Duodenal mucosa (tissue), 2 donors: ENCODE measurements at regions not wholly inside any gene's neighbourhood (a gene's known extent, or its start where the extent isn't known, plus 50 kb on each side); places are given as distances from the start of the nearest gene placed in this dataset.

Source experiments
- H3K27ac ChIP-seq: one replicate; pipeline ENCODE4 v1.7.0; 2013; ENCODE audit warnings: low read depth, low read length
- H3K27me3 ChIP-seq, 2 donors: one replicate each; pipeline ENCODE4 v1.7.0; 2013; ENCODE audit warnings: low read length in 2 of 2, control low read depth in 1 of 2; ENCODE audit not compliant: insufficient read depth in 2 of 2, control insufficient read depth in 1 of 2
- H3K36me3 ChIP-seq, 2 donors: one replicate each; pipeline ENCODE4 v1.7.0; 2013; ENCODE audit warnings: low read length in 2 of 2, control low read depth in 1 of 2; ENCODE audit not compliant: insufficient read depth in 2 of 2, control insufficient read depth in 1 of 2
- H3K4me1 ChIP-seq, 2 donors: one replicate each; pipeline ENCODE4 v1.7.0; 2013; ENCODE audit warnings: low read length in 2 of 2, control low read depth in 1 of 2; ENCODE audit not compliant: insufficient read depth in 2 of 2, control insufficient read depth in 1 of 2
- H3K4me3 ChIP-seq, 2 donors: one replicate each; pipeline ENCODE4 v1.7.0; 2013; ENCODE audit warnings: low read length in 2 of 2, low read depth in 1 of 2
- H3K9ac ChIP-seq, 2 donors: one replicate each; pipeline ENCODE4 v1.7.0; 2013; ENCODE audit warnings: low read length in 2 of 2, low read depth in 1 of 2
- H3K9me3 ChIP-seq, 2 donors: one replicate each; pipeline ENCODE4 v1.7.0; 2013; ENCODE audit warnings: low read length in 2 of 2, control low read depth in 1 of 2; ENCODE audit not compliant: control insufficient read depth in 1 of 2

- Histone ChIP-seq H3K4me3 (no peak overlapping the region), H3K9ac (no peak overlapping the region), H3K27ac (no peak overlapping the region)
These were observed 108.1 kb upstream of the ARHGAP28 start for GRCh38 chr18:6621437-6621836.

GRCh38 chr18:6623278-6623677 lies 106.2 kb upstream of the ARHGAP28 start:
- no peak overlapping the region for H3K4me3 ChIP-seq
- H3K9ac ChIP-seq, result no peak overlapping the region
- H3K4me1 ChIP-seq, result no peaks in the 10 kb centered on the region
- H3K36me3 ChIP-seq, result no peaks in the 10 kb centered on the region
- no peaks in the 10 kb centered on the region for H3K9me3 ChIP-seq
- H3K27me3 ChIP-seq, result no peaks in the 10 kb centered on the region
- H3K27ac ChIP-seq, result no peak overlapping the region

More at GRCh38 chr18:6621437-6621836, 108.1 kb upstream of the ARHGAP28 start:
- Histone ChIP-seq H3K27me3 (no peaks in the 10 kb centered on the region), H3K4me1 (no peaks in the 10 kb centered on the region), H3K9me3 (no peaks in the 10 kb centered on the region), H3K36me3 (no peaks in the 10 kb centered on the region)

- no peak overlapping the region for H3K27ac ChIP-seq
- H3K9ac ChIP-seq, result no peak overlapping the region
- H3K4me3 ChIP-seq, result no peak overlapping the region
- H3K27me3 ChIP-seq, result no peaks in the 10 kb centered on the region
- no peaks in the 10 kb centered on the region for H3K36me3 ChIP-seq
- no peaks in the 10 kb centered on the region for H3K4me1 ChIP-seq
- no peaks in the 10 kb centered on the region for H3K9me3 ChIP-seq
These were observed 105.2 kb upstream of the ARHGAP28 start for GRCh38 chr18:6624271-6624660.

- Histone ChIP-seq H3K27ac (no peak overlapping the region), H3K9me3 (no peaks in the 10 kb centered on the region), H3K36me3 (no peaks in the 10 kb centered on the region), H3K27me3 (no peaks in the 10 kb centered on the region), H3K9ac (no peak overlapping the region), H3K4me3 (no peak overlapping the region), H3K4me1 (no peaks in the 10 kb centered on the region)
These were observed 104.7 kb upstream of the ARHGAP28 start for GRCh38 chr18:6624661-6625311.

GRCh38 chr18:6625481-6625880 lies 104.0 kb upstream of the ARHGAP28 start:
- Histone ChIP-seq H3K9me3 (no peaks in the 10 kb centered on the region), H3K27ac (no peak overlapping the region), H3K4me1 (no peaks in the 10 kb centered on the region), H3K4me3 (no peak overlapping the region), H3K9ac (no peak overlapping the region), H3K36me3 (no peaks in the 10 kb centered on the region), H3K27me3 (no peaks in the 10 kb centered on the region)

GRCh38 chr18:6626457-6626856 lies 103.1 kb upstream of the ARHGAP28 start:
- H3K27me3 ChIP-seq, result no peaks in the 10 kb centered on the region
- H3K4me1 ChIP-seq, result no peaks in the 10 kb centered on the region
- no peak overlapping the region for H3K27ac ChIP-seq
- H3K36me3 ChIP-seq, result no peaks in the 10 kb centered on the region
- H3K4me3 ChIP-seq, result no peak overlapping the region
- no peak overlapping the region for H3K9ac ChIP-seq
- H3K9me3 ChIP-seq, result no peaks in the 10 kb centered on the region

- Histone ChIP-seq H3K27ac (peak overlapping the region; percentile 10), H3K4me3 (no peak overlapping the region), H3K36me3 (no peaks in the 10 kb centered on the region), H3K9ac (no peak overlapping the region), H3K9me3 (no peaks in the 10 kb centered on the region), H3K27me3 (no peaks in the 10 kb centered on the region), H3K4me1 (no peaks in the 10 kb centered on the region)
These were observed 101.9 kb upstream of the ARHGAP28 start for GRCh38 chr18:6627645-6628044.

GRCh38 chr18:6628187-6628586 lies 101.3 kb upstream of the ARHGAP28 start:
- Histone ChIP-seq H3K9ac (no peak overlapping the region), H3K4me3 (no peak overlapping the region), H3K36me3 (no peaks in the 10 kb centered on the region), H3K9me3 (no peaks in the 10 kb centered on the region), H3K4me1 (no peaks in the 10 kb centered on the region), H3K27ac (no peak overlapping the region), H3K27me3 (no peaks in the 10 kb centered on the region)

- Histone ChIP-seq H3K9ac (no peak overlapping the region), H3K27ac (no peak overlapping the region), H3K4me3 (no peak overlapping the region), H3K27me3 (no peaks in the 10 kb centered on the region), H3K36me3 (no peaks in the 10 kb centered on the region), H3K4me1 (no peaks in the 10 kb centered on the region), H3K9me3 (no peaks in the 10 kb centered on the region)
These were observed 99.8 kb upstream of the ARHGAP28 start for GRCh38 chr18:6629635-6630140.

GRCh38 chr18:6633310-6633709 lies 96.2 kb upstream of the ARHGAP28 start:
- no peaks in the 10 kb centered on the region for H3K4me1 ChIP-seq
- no peak overlapping the region for H3K9ac ChIP-seq
- H3K4me3 ChIP-seq, result no peak overlapping the region
- H3K27ac ChIP-seq, result no peak overlapping the region
- no peaks in the 10 kb centered on the region for H3K36me3 ChIP-seq
- no peaks in the 10 kb centered on the region for H3K9me3 ChIP-seq
- H3K27me3 ChIP-seq, result no peaks in the 10 kb centered on the region
